Adrenal gland (tissue), 5 donors: ENCODE measurements at regions not wholly inside any gene's neighbourhood (a gene's known extent, or its start where the extent isn't known, plus 50 kb on each side); places are given as distances from the start of the nearest gene placed in this dataset.

ENCODE experiments used
- POLR2A ChIP-seq, 2 donors: fragments of 450-650 bp; IDR thresholded peaks; one replicate each; pipeline ENCODE4 v1.6.1; 2017; ENCODE audit warnings: antibody characterized with exemption in 2 of 2, mild to moderate bottlenecking in 2 of 2, moderate library complexity in 1 of 2
- TF ChIP-seq, protein P1 (sequence below), 6 experiments: fragments of 450-650 bp in 4 of 6; fragments of 200-600 bp in 2 of 6; sonication (generic) in 1 of 6; IDR thresholded peaks; 1 replicate in 5 of 6; 2 replicates in 1 of 6; pipeline versions ENCODE4 v1.5.1 to v1.8.0; 2016 to 2021; ENCODE audit warnings: antibody characterized with exemption in 6 of 6, mild to moderate bottlenecking in 2 of 6, moderate library complexity in 1 of 6
- donor health status: DM: no; HTN: no; CAD: no.

- TF ChIP-seq, protein P1, sequence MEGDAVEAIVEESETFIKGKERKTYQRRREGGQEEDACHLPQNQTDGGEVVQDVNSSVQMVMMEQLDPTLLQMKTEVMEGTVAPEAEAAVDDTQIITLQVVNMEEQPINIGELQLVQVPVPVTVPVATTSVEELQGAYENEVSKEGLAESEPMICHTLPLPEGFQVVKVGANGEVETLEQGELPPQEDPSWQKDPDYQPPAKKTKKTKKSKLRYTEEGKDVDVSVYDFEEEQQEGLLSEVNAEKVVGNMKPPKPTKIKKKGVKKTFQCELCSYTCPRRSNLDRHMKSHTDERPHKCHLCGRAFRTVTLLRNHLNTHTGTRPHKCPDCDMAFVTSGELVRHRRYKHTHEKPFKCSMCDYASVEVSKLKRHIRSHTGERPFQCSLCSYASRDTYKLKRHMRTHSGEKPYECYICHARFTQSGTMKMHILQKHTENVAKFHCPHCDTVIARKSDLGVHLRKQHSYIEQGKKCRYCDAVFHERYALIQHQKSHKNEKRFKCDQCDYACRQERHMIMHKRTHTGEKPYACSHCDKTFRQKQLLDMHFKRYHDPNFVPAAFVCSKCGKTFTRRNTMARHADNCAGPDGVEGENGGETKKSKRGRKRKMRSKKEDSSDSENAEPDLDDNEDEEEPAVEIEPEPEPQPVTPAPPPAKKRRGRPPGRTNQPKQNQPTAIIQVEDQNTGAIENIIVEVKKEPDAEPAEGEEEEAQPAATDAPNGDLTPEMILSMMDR (IDR thresholded peaks at IDR 0.05): no peak
- no peak for TF ChIP-seq POLR2A (IDR thresholded peaks at IDR 0.05)
Observed at GRCh38 chr5:174210596-174211276, 165.2 kb downstream of the NSG2 start.
